ENCODE measurements at regions not wholly inside any gene's neighbourhood (a gene's known extent, or its start where the extent isn't known, plus 50 kb on each side); places are given as distances from the start of the nearest gene placed in this dataset.

GRCh38 chr10:36057180-36057579, 415.1 kb upstream of the FZD8 start:
- H4K20me1 ChIP-seq (ENCODE audit: control insufficient read depth, insufficient read depth): no peaks in the 10 kb centered on the region

More at GRCh38 chr10:36057180-36057579, 415.1 kb upstream of the FZD8 start:
- Histone ChIP-seq H3K4me3 (no peak overlapping the region), H3K27ac (ENCODE audit: control insufficient read depth, insufficient read depth) (no peak overlapping the region), H3K9ac (ENCODE audit: control insufficient read depth, insufficient read depth, low read length) (no peak overlapping the region), H3K36me3 (ENCODE audit: control insufficient read depth in 2 of 2, insufficient read depth in 2 of 2, low read length in 1 of 2) (no peaks in the 10 kb centered on the region), H3K4me1 (ENCODE audit: control insufficient read depth, insufficient read depth, low read length) (no peaks in the 10 kb centered on the region), H3K9me3 (replicated peaks; ENCODE audit: control insufficient read depth, insufficient read depth, low read length) (no peaks in the 10 kb centered on the region), H2AFZ (ENCODE audit: control insufficient read depth, low read depth, low read length) (no peak overlapping the region), H3K79me2 (ENCODE audit: control insufficient read depth, insufficient read depth, low read length) (no peaks in the 10 kb centered on the region), H3K27me3 (replicated peaks in 1 of 2; ENCODE audit: control insufficient read depth in 2 of 2, insufficient read depth in 2 of 2, low read length in 1 of 2) (no peaks in the 10 kb centered on the region), H3K4me2 (ENCODE audit: control insufficient read depth, insufficient read depth) (no peak overlapping the region)
- FAIRE-seq: no peak
- ChIA-PET RAD21 (ENCODE audit: unreplicated experiment) (no interaction called here), SMC1A (ENCODE audit: uncharacterized antibody, unreplicated experiment) (interaction anchor here (0.9 kb wide), 1 partner anchor 11 kb away, joined by 3 read pairs; no protein-coding TSS in a partner anchor), POLR2A (no interaction called here), CTCF (interaction anchor here (1.1 kb wide), 1 partner anchor 42 kb away, joined by 3 read pairs; no protein-coding TSS in a partner anchor)
- 1% methylated on average over 4 of the region's 4 CpGs for WGBS (ENCODE audit: insufficient coverage, insufficient replicate concordance, low lambda C conversion rate, missing lambda C conversion rate)
- no peak for DNase-seq (ENCODE audit: low read depth, low spot score)
- BruUV-seq (replicated peaks): no TSS peak
- in situ Hi-C loops (cut with MboI): no loop called here
- TF ChIP-seq EP300 (IDR thresholded peaks at IDR 0.05; ENCODE audit: borderline replicate concordance in 1 of 2, control insufficient read depth in 1 of 2, low read depth in 2 of 2, low read length in 2 of 2) (no peak), KAT2A (conservative IDR thresholded peaks at IDR 0.05; ENCODE audit: control insufficient read depth, low read depth, low read length) (no peak), NFXL1 (IDR thresholded peaks at IDR 0.05; ENCODE audit: borderline replicate concordance) (no peak), BRCA1 (IDR thresholded peaks at IDR 0.05; ENCODE audit: low read depth, low read length) (no peak), HSF1 (IDR thresholded peaks at IDR 0.05; ENCODE audit: low read depth, low read length) (no peak), STAT3 (IDR thresholded peaks at IDR 0.05; ENCODE audit: low read depth, low read length) (no peak), IRF4 (IDR thresholded peaks at IDR 0.05; ENCODE audit: low read depth, low read length) (no peak), BMI1 (IDR thresholded peaks at IDR 0.05; ENCODE audit: borderline replicate concordance) (no peak), MEF2B (IDR thresholded peaks at IDR 0.05; ENCODE audit: partially characterized antibody, poor library complexity, severe bottlenecking) (no peak), NR2C2 (IDR thresholded peaks at IDR 0.05; ENCODE audit: borderline replicate concordance, control insufficient read depth, insufficient read length, low read depth) (no peak), TBL1XR1 (IDR thresholded peaks at IDR 0.05; ENCODE audit: low read depth, low read length) (no peak), RBBP5 (conservative IDR thresholded peaks at IDR 0.05) (no peak)
- TF ChIP-seq, protein P1, sequence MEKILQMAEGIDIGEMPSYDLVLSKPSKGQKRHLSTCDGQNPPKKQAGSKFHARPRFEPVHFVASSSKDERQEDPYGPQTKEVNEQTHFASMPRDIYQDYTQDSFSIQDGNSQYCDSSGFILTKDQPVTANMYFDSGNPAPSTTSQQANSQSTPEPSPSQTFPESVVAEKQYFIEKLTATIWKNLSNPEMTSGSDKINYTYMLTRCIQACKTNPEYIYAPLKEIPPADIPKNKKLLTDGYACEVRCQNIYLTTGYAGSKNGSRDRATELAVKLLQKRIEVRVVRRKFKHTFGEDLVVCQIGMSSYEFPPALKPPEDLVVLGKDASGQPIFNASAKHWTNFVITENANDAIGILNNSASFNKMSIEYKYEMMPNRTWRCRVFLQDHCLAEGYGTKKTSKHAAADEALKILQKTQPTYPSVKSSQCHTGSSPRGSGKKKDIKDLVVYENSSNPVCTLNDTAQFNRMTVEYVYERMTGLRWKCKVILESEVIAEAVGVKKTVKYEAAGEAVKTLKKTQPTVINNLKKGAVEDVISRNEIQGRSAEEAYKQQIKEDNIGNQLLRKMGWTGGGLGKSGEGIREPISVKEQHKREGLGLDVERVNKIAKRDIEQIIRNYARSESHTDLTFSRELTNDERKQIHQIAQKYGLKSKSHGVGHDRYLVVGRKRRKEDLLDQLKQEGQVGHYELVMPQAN (conservative IDR thresholded peaks at IDR 0.05): no peak
- ATAC-seq: no peak
- intact Hi-C loops (cut with micrococcal nuclease; ENCODE audit: unreplicated experiment): no loop called here
